A673 (cell line): ENCODE measurements at regions not wholly inside any gene's neighbourhood (a gene's known extent, or its start where the extent isn't known, plus 50 kb on each side); places are given as distances from the start of the nearest gene placed in this dataset.

Experiments used
- BruUV-seq: library from RNA; stranded (reverse); fragments of 400-500 nt; replicated peaks from 2 replicates; lab custom pipeline; 2021; lab: Mats Ljungman, UMichigan
- CTCF ChIA-PET: fragments of 300-600 bp; sonication (Branson Sonifier 250); formaldehyde crosslinking; loops from one replicate; lab custom pipeline; 2022; ENCODE audit warnings: antibody characterized with exemption; lab: Charles Lee
- POLR2A ChIA-PET: fragments of 300-600 bp; sonication (Branson Sonifier 250); formaldehyde crosslinking; loops from one replicate; lab custom pipeline; 2022; ENCODE audit warnings: antibody characterized with exemption; ENCODE audit not compliant: low non-redundant PET; lab: Charles Lee
- DNase-seq: peaks from one replicate; pipeline ENCODE4 v3.0.0-alpha.2; 2015; ENCODE audit warnings: low spot score
- H3K27ac ChIP-seq: fragments of 200-600 bp; sonication (generic); 2 replicates; pipeline ENCODE4 v1.5.1; 2016; ENCODE audit warnings: mixed run types, low read depth, mild to moderate bottlenecking, mixed read lengths, antibody characterized with exemption, low read length; ENCODE audit not compliant: poor library complexity, severe bottlenecking
- H3K27me3 ChIP-seq: fragments of 200-600 bp; sonication (generic); replicated peaks from 2 replicates; pipeline ENCODE4 v1.6.1; 2017; ENCODE audit warnings: mixed run types, low read depth, mild to moderate bottlenecking, mixed read lengths, antibody characterized with exemption, low read length; ENCODE audit not compliant: insufficient read depth, poor library complexity
- H3K36me3 ChIP-seq: fragments of 200-600 bp; sonication (generic); 2 replicates; pipeline ENCODE4 v1.6.1; 2016; ENCODE audit warnings: mixed run types, mild to moderate bottlenecking, mixed read lengths, antibody characterized with exemption, low read length; ENCODE audit not compliant: insufficient read depth, poor library complexity, severe bottlenecking
- H3K4me1 ChIP-seq: fragments of 200-600 bp; sonication (generic); 2 replicates; pipeline ENCODE4 v1.6.1; 2017; ENCODE audit warnings: mixed run types, mild to moderate bottlenecking, mixed read lengths, antibody characterized with exemption, low read length; ENCODE audit not compliant: insufficient read depth, poor library complexity, severe bottlenecking
- H3K4me3 ChIP-seq: fragments of 200-600 bp; sonication (generic); 2 replicates; pipeline ENCODE4 v1.5.1; 2016; ENCODE audit warnings: low read depth, mixed run types, mild to moderate bottlenecking, mixed read lengths, low read length; ENCODE audit not compliant: poor library complexity, severe bottlenecking
- H3K9me3 ChIP-seq: fragments of 200-600 bp; sonication (generic); 2 replicates; pipeline ENCODE4 v1.6.1; 2016; ENCODE audit warnings: mixed run types, low read depth, mild to moderate bottlenecking, mixed read lengths, antibody characterized with exemption, low read length; ENCODE audit not compliant: poor library complexity, severe bottlenecking
- EZH2 ChIP-seq: fragments of 200-600 bp; sonication (generic); IDR thresholded peaks from 2 replicates; pipeline ENCODE4 v1.6.1; 2017; ENCODE audit warnings: borderline replicate concordance, low read depth, mild to moderate bottlenecking, mixed read lengths, antibody characterized with exemption, low read length; ENCODE audit not compliant: poor library complexity, severe bottlenecking
- intact Hi-C: fragments of 100-400 bp; cut with micrococcal nuclease; formaldehyde crosslinking; loops from one replicate; pipeline ENCODE4 v1.10.0; 2022; ENCODE audit not compliant: unreplicated experiment
- TF ChIP-seq, protein P1 (sequence below): fragments of 300-800, 200-600 bp; sonication (generic); conservative IDR thresholded peaks from 2 replicates; pipeline ENCODE4 v1.5.1; 2017; ENCODE audit warnings: low read depth, mild to moderate bottlenecking, antibody characterized with exemption, low read length, moderate library complexity, mixed read lengths

DNA sequence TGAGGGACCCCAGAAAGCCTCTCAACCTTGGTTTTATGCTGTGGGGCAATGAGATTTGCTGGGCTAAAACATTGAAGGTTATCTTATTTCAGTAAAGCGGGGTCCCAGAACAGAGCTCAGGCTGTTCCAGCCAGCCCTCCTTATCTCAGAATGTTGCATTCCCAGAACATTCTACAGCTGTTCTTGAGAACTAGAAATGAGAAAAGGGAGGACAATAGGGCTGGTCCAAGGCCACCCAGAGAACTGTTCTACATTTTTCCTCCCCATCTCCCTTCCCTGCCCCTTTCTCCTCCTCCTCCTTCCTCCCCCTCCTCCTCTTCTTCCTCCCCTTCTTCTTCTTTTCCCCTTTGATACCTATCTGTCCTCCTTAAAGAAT, 70.4 kb upstream of the SLC7A11 start:
- ChIA-PET POLR2A (no interaction called here), CTCF (no interaction called here)
- intact Hi-C loops, result no loop called here
- H3K9me3 ChIP-seq, result no peaks in the 10 kb centered on the region
- no peaks in the 10 kb centered on the region for H3K27me3 ChIP-seq
- H3K4me3 ChIP-seq, result no peak overlapping the region
- H3K36me3 ChIP-seq, result no peaks in the 10 kb centered on the region
- no peak overlapping the region for H3K27ac ChIP-seq
- BruUV-seq, result no TSS peak
- no peak for DNase-seq
- no peaks in the 10 kb centered on the region for H3K4me1 ChIP-seq
- TF ChIP-seq, protein P1, sequence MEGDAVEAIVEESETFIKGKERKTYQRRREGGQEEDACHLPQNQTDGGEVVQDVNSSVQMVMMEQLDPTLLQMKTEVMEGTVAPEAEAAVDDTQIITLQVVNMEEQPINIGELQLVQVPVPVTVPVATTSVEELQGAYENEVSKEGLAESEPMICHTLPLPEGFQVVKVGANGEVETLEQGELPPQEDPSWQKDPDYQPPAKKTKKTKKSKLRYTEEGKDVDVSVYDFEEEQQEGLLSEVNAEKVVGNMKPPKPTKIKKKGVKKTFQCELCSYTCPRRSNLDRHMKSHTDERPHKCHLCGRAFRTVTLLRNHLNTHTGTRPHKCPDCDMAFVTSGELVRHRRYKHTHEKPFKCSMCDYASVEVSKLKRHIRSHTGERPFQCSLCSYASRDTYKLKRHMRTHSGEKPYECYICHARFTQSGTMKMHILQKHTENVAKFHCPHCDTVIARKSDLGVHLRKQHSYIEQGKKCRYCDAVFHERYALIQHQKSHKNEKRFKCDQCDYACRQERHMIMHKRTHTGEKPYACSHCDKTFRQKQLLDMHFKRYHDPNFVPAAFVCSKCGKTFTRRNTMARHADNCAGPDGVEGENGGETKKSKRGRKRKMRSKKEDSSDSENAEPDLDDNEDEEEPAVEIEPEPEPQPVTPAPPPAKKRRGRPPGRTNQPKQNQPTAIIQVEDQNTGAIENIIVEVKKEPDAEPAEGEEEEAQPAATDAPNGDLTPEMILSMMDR, result no peak
- TF ChIP-seq EZH2, result no peak

DNA sequence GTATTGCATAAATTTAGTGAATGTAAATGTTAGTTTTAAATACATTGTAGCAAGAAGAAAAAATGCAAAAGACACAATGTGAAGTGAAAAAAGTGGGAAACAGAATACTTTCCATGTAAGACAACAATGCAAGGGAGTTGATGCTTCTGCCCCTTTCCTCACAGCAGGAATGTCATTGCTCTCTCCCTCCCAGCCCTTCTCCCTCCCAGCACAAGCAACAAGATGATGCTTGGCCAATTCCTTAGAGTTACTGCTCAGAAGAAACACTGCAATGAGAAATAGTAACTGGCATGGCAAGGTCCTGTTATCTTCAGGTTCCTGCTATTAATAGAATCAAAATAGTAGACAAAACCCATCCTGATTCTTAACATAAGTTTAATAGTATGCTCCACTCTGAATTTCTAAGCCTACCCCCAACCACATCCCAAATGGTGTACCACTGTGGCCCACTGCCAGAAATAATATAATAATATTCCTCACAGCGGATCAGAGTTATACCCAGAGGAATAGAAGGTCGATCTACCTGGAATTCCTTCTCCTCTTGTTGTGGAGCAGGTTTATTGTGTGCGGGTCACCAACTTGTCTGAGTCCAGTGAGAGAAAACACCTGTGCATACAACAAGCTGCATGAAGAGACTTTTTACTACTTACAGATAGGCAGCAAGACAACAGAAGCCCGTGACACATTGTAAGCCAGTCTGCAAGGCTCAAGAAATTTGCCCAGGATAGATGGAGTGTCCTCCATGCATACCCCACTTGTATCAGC, 69.8 kb upstream of the SLC7A11 start:
- no peak overlapping the region for H3K27ac ChIP-seq
- no TSS peak for BruUV-seq
- DNase-seq, result no peak
- no peak overlapping the region for H3K4me3 ChIP-seq
- intact Hi-C loops, result no loop called here
- ChIA-PET CTCF (no interaction called here), POLR2A (no interaction called here)
- TF ChIP-seq EZH2, result no peak
- TF ChIP-seq, protein P1, result no peak
- H3K36me3 ChIP-seq, result no peaks in the 10 kb centered on the region
- no peaks in the 10 kb centered on the region for H3K27me3 ChIP-seq
- no peaks in the 10 kb centered on the region for H3K9me3 ChIP-seq
- H3K4me1 ChIP-seq, result no peaks in the 10 kb centered on the region

DNA sequence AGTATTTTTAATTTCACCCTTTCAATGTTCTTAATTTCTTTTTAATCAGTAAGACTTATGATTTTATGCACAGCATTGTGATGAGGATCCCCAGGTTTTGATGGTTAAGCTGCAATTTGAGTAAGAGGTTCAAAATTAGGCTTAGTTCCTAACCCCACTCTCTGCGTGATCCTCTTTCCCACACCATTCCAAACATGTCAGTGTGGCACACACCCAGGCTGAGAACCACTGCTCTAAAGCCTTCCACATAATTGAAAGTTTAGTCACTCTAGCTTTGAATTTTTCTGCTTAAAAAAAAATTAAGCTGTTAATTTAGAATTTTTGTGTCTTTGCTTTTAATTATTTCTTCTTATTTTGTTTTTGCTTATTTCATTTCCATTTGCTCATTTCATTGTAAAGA, 68.8 kb upstream of the SLC7A11 start:
- H3K4me1 ChIP-seq, result no peaks in the 10 kb centered on the region
- ChIA-PET POLR2A (no interaction called here), CTCF (no interaction called here)
- H3K27me3 ChIP-seq, result no peaks in the 10 kb centered on the region
- no peak overlapping the region for H3K4me3 ChIP-seq
- DNase-seq, result no peak
- no peaks in the 10 kb centered on the region for H3K36me3 ChIP-seq
- no peak overlapping the region for H3K27ac ChIP-seq
- TF ChIP-seq, protein P1, result no peak
- no peak for TF ChIP-seq EZH2
- intact Hi-C loops, result no loop called here
- no peaks in the 10 kb centered on the region for H3K9me3 ChIP-seq
- no TSS peak for BruUV-seq
